GM23338 (cell line): ENCODE measurements at regions not wholly inside any gene's neighbourhood (a gene's known extent, or its start where the extent isn't known, plus 50 kb on each side); places are given as distances from the start of the nearest gene placed in this dataset.

Experiments
- ATAC-seq: fragments of 200-7000 bp; cut with Tn5 transposase; 3 replicates; pipeline ENCODE4 v1.9.1; 2020
- DNase-seq: peaks from one replicate; pipeline ENCODE4 v3.0.0-alpha.2; 2015; ENCODE audit warnings: low spot score
- H2AFZ ChIP-seq: fragments of 200-600 bp; sonication (generic); 2 replicates; pipeline ENCODE4 v1.8.0; 2016; ENCODE audit warnings: antibody characterized with exemption, mild to moderate bottlenecking, moderate library complexity
- H3F3A ChIP-seq: fragments of 200-600 bp; sonication (generic); replicated peaks from 2 replicates; pipeline ENCODE4 v1.8.0; 2017; ENCODE audit warnings: antibody characterized with exemption, mixed run types, low read depth
- H3K27ac ChIP-seq: fragments of 200-600 bp; sonication (generic); 2 replicates; pipeline ENCODE4 v1.6.1; 2016; ENCODE audit warnings: low read depth
- H3K27me3 ChIP-seq: fragments of 200-600 bp; sonication (generic); 2 replicates; pipeline ENCODE4 v1.8.0; 2016; ENCODE audit warnings: mild to moderate bottlenecking, mixed run types, moderate library complexity; ENCODE audit not compliant: insufficient read depth
- H3K36me3 ChIP-seq: fragments of 200-600 bp; sonication (generic); 2 replicates; pipeline ENCODE4 v1.8.0; 2016; ENCODE audit warnings: mild to moderate bottlenecking; ENCODE audit not compliant: insufficient read depth
- H3K4me1 ChIP-seq: fragments of 200-600 bp; sonication (generic); 2 replicates; pipeline ENCODE4 v1.8.0; 2016; ENCODE audit warnings: mild to moderate bottlenecking, moderate library complexity; ENCODE audit not compliant: insufficient read depth
- H3K4me2 ChIP-seq: fragments of 200-600 bp; sonication (generic); 2 replicates; pipeline ENCODE4 v1.7.1; 2017; ENCODE audit warnings: mixed run types
- H3K4me3 ChIP-seq: fragments of 200-600 bp; sonication (generic); 2 replicates; pipeline ENCODE4 v1.6.1; 2016; ENCODE audit warnings: mixed run types
- H3K79me2 ChIP-seq: fragments of 200-600 bp; sonication (generic); replicated peaks from 2 replicates; pipeline ENCODE4 v1.8.0; 2017; ENCODE audit warnings: mild to moderate bottlenecking; ENCODE audit not compliant: insufficient read depth
- H3K9me2 ChIP-seq: fragments of 200-600 bp; sonication (generic); 2 replicates; pipeline ENCODE4 v1.8.0; 2017; ENCODE audit not compliant: insufficient read depth
- H4K20me1 ChIP-seq: fragments of 200-600 bp; sonication (generic); replicated peaks from 2 replicates; pipeline ENCODE4 v1.8.0; 2017; ENCODE audit warnings: mild to moderate bottlenecking; ENCODE audit not compliant: insufficient read depth
- H3K27ac Mint-ChIP-seq: 2 replicates; pipeline ENCODE4 v1.8.0; 2020; ENCODE audit warnings: inconsistent platforms, mild to moderate bottlenecking, moderate library complexity, mixed read lengths
- H3K27me3 Mint-ChIP-seq: 3 replicates; pipeline ENCODE4 v1.8.0; 2022; ENCODE audit warnings: low read depth, mild to moderate bottlenecking, moderate library complexity, mixed read lengths, inconsistent platforms; ENCODE audit not compliant: insufficient read depth, poor library complexity
- H3K36me3 Mint-ChIP-seq: 3 replicates; pipeline ENCODE4 v1.8.0; 2021; ENCODE audit warnings: low read depth, mild to moderate bottlenecking, inconsistent platforms, moderate library complexity, mixed read lengths
- H3K4me1 Mint-ChIP-seq: 3 replicates; pipeline ENCODE4 v1.8.0; 2020; ENCODE audit warnings: mild to moderate bottlenecking, inconsistent platforms, mixed read lengths
- H3K4me3 Mint-ChIP-seq: 3 replicates; pipeline ENCODE4 v1.8.0; 2021; ENCODE audit warnings: moderate library complexity, mild to moderate bottlenecking, inconsistent platforms, mixed read lengths
- H3K9me3 Mint-ChIP-seq: 3 replicates; pipeline ENCODE4 v1.8.0; 2020; ENCODE audit warnings: moderate library complexity, mild to moderate bottlenecking, inconsistent platforms, mixed read lengths
- CREB1 ChIP-seq: fragments of 250-450 bp; sonication (Bioruptor Pico); IDR thresholded peaks from 2 replicates; pipeline ENCODE4 v1.5.0; 2020; ENCODE audit warnings: low read depth, mild to moderate bottlenecking, moderate library complexity
- CTCF ChIP-seq, 2 experiments: fragments of 200-600 bp in 1 of 2; sonication (generic) in 1 of 2; conservative IDR thresholded peaks; 2 replicates each; pipeline versions ENCODE4 v1.5.1 to v1.6.1; 2016 to 2017; ENCODE audit warnings: antibody characterized with exemption in 2 of 2, low read depth in 2 of 2, mild to moderate bottlenecking in 2 of 2, moderate library complexity in 1 of 2
- ETS1 ChIP-seq: IDR thresholded peaks from 2 replicates; pipeline ENCODE4 v1.6.1; 2016; ENCODE audit warnings: antibody characterized with exemption
- EZH2 ChIP-seq: fragments of 200-600 bp; sonication (generic); IDR thresholded peaks from one replicate; pipeline ENCODE4 v1.8.0; 2017; ENCODE audit warnings: antibody characterized with exemption, mild to moderate bottlenecking, low read depth; ENCODE audit not compliant: unreplicated experiment
- EZH2phosphoT487 ChIP-seq: fragments of 200-600 bp; sonication (generic); IDR thresholded peaks from one replicate; pipeline ENCODE4 v1.8.1; 2018; ENCODE audit warnings: antibody characterized with exemption; ENCODE audit not compliant: unreplicated experiment
- JUNB ChIP-seq: IDR thresholded peaks from one replicate; pipeline ENCODE4 v1.6.1; 2016; ENCODE audit warnings: antibody characterized with exemption; ENCODE audit not compliant: unreplicated experiment
- NANOG ChIP-seq: IDR thresholded peaks from 2 replicates; pipeline ENCODE4 v1.6.1; 2016; ENCODE audit warnings: antibody characterized with exemption, borderline replicate concordance
- POLR2AphosphoS5 ChIP-seq: IDR thresholded peaks from 2 replicates; pipeline ENCODE4 v1.6.1; 2016; ENCODE audit warnings: antibody characterized with exemption, low read depth
- REST ChIP-seq: IDR thresholded peaks from one replicate; pipeline ENCODE4 v1.6.1; 2018; ENCODE audit warnings: antibody characterized with exemption; ENCODE audit not compliant: unreplicated experiment
- STAT1 ChIP-seq: IDR thresholded peaks from one replicate; pipeline ENCODE4 v1.6.1; 2016; ENCODE audit warnings: antibody characterized with exemption; ENCODE audit not compliant: unreplicated experiment
- ZNF114 ChIP-seq: fragments of 250-450 bp; sonication (Bioruptor Pico); IDR thresholded peaks from 2 replicates; pipeline ENCODE4 v1.5.0; 2020; ENCODE audit warnings: mild to moderate bottlenecking, moderate library complexity
- ZNF331 ChIP-seq: fragments of 250-450 bp; sonication (Bioruptor Pico); IDR thresholded peaks from 2 replicates; pipeline ENCODE4 v1.5.0; 2020; ENCODE audit warnings: low read depth, mild to moderate bottlenecking, moderate library complexity
- ZNF462 ChIP-seq: fragments of 250-450 bp; sonication (Bioruptor Pico); IDR thresholded peaks from 2 replicates; pipeline ENCODE4 v1.5.0; 2020; ENCODE audit warnings: mild to moderate bottlenecking, moderate library complexity

- H3K9me3 Mint-ChIP-seq: no peaks in the 10 kb centered on the region
Observed at GRCh38 chr4:166491635-166492034, 618.6 kb downstream of the TLL1 start.

More at GRCh38 chr4:166491635-166492034, 618.6 kb downstream of the TLL1 start:
- ATAC-seq: no peak
- Histone ChIP-seq H2AFZ (no peak overlapping the region; the same call in 1 of the 2 replicates), H3K27ac (no peak overlapping the region), H4K20me1 (no peaks in the 10 kb centered on the region), H3K36me3 (no peaks in the 10 kb centered on the region), H3K79me2 (no peaks in the 10 kb centered on the region), H3F3A (no peaks in the 10 kb centered on the region), H3K4me1 (peaks cover 4% of the 10 kb centered on the region; the same call in 1 of the 2 replicates), H3K27me3 (no peaks in the 10 kb centered on the region), H3K4me2 (no peak overlapping the region), H3K4me3 (no peak overlapping the region), H3K9me2 (no peaks in the 10 kb centered on the region)
- peaks cover 2% of the 10 kb centered on the region; the same call in 2 of the 3 replicates for H3K4me1 Mint-ChIP-seq
- H3K27me3 Mint-ChIP-seq: no peaks in the 10 kb centered on the region
- H3K4me3 Mint-ChIP-seq: no peak overlapping the region
- DNase-seq: no peak
- no peak overlapping the region; the same call in 1 of the 2 replicates for H3K27ac Mint-ChIP-seq
- H3K36me3 Mint-ChIP-seq: no peaks in the 10 kb centered on the region
- TF ChIP-seq ETS1: no peak
- TF ChIP-seq POLR2AphosphoS5: no peak
- TF ChIP-seq JUNB: no peak
- no peak for TF ChIP-seq NANOG
- TF ChIP-seq EZH2phosphoT487: no peak
- TF ChIP-seq STAT1: no peak
- TF ChIP-seq REST: no peak
- no peak for TF ChIP-seq CREB1 (CRISPR knock-in tag)
- no peak for TF ChIP-seq EZH2
- TF ChIP-seq ZNF331 (CRISPR knock-in tag): no peak
- TF ChIP-seq ZNF462 (CRISPR knock-in tag): no peak
- TF ChIP-seq CTCF (conservative IDR thresholded peaks at IDR 0.05; ENCODE audit: low read depth in 2 of 2): no peak
- no peak for TF ChIP-seq ZNF114 (CRISPR knock-in tag)
